Right atrium auricular region (tissue), 2 donors: ENCODE measurements at regions not wholly inside any gene's neighbourhood (a gene's known extent, or its start where the extent isn't known, plus 50 kb on each side); places are given as distances from the start of the nearest gene placed in this dataset.

Experiments used
- DNase-seq: peaks from one replicate; pipeline ENCODE4 v3.0.0-alpha.2; 2019; ENCODE audit warnings: low spot score
- H3K27ac ChIP-seq, 2 donors: fragments of 200-600 bp; sonication (generic); 1 replicate in 1 of 2; 2 replicates in 1 of 2; pipeline ENCODE4 v1.5.1; 2016 to 2019
- H3K27me3 ChIP-seq, 2 donors: fragments of 200-600 bp; sonication (generic); one replicate each; pipeline versions ENCODE4 v1.5.1 to v1.6.0; 2017 to 2019
- H3K36me3 ChIP-seq: fragments of 200-600 bp; sonication (generic); one replicate; pipeline ENCODE4 v1.5.1; 2016
- H3K4me1 ChIP-seq, 2 donors: fragments of 200-600 bp; sonication (generic); one replicate each; pipeline versions ENCODE4 v1.5.1 to v1.6.0; 2017 to 2019
- H3K4me3 ChIP-seq, 2 donors: fragments of 200-600 bp; sonication (generic); 1 replicate in 1 of 2; 2 replicates in 1 of 2; pipeline ENCODE4 v1.5.1; 2017 to 2019; ENCODE audit warnings: mild to moderate bottlenecking in 1 of 2, moderate library complexity in 1 of 2
- H3K9me3 ChIP-seq, 2 donors: fragments of 200-600 bp; sonication (generic); one replicate each; pipeline ENCODE4 v1.5.1; 2019
- CTCF ChIP-seq, 2 donors: fragments of 200-600 bp; sonication (generic); IDR thresholded peaks; one replicate each; pipeline ENCODE4 v1.5.1; 2019; ENCODE audit warnings: antibody characterized with exemption in 2 of 2

GRCh38 chr10:2284071-2284470 is 546.7 kb upstream of the ADARB2 start:
- no peak overlapping the region for H3K27ac ChIP-seq
- no peak for DNase-seq
- no peaks in the 10 kb centered on the region for H3K4me1 ChIP-seq
- H3K4me3 ChIP-seq: no peak overlapping the region
- no peaks in the 10 kb centered on the region for H3K27me3 ChIP-seq
- H3K36me3 ChIP-seq: no peaks in the 10 kb centered on the region
- no peaks in the 10 kb centered on the region for H3K9me3 ChIP-seq
- no peak for TF ChIP-seq CTCF (IDR thresholded peaks at IDR 0.05)

GRCh38 chr10:2282202-2282601 is 544.9 kb upstream of the ADARB2 start:
- H3K27ac ChIP-seq: no peak overlapping the region
- H3K27me3 ChIP-seq: no peaks in the 10 kb centered on the region
- no peaks in the 10 kb centered on the region for H3K36me3 ChIP-seq
- no peaks in the 10 kb centered on the region for H3K4me1 ChIP-seq
- H3K9me3 ChIP-seq: no peaks in the 10 kb centered on the region
- TF ChIP-seq CTCF (IDR thresholded peaks at IDR 0.05): no peak
- no peak for DNase-seq
- H3K4me3 ChIP-seq: no peak overlapping the region

GRCh38 chr10:2280713-2281300 is 543.5 kb upstream of the ADARB2 start:
- Histone ChIP-seq H3K27ac (no peak overlapping the region), H3K36me3 (no peaks in the 10 kb centered on the region), H3K4me3 (no peak overlapping the region), H3K9me3 (no peaks in the 10 kb centered on the region), H3K4me1 (no peaks in the 10 kb centered on the region), H3K27me3 (no peaks in the 10 kb centered on the region)
- no peak for TF ChIP-seq CTCF (IDR thresholded peaks at IDR 0.05)
- no peak for DNase-seq

GRCh38 chr10:2279711-2280110 is 542.4 kb upstream of the ADARB2 start:
- Histone ChIP-seq H3K27ac (no peak overlapping the region), H3K27me3 (no peaks in the 10 kb centered on the region), H3K4me3 (no peak overlapping the region), H3K36me3 (no peaks in the 10 kb centered on the region), H3K4me1 (no peaks in the 10 kb centered on the region), H3K9me3 (no peaks in the 10 kb centered on the region)
- no peak for TF ChIP-seq CTCF (IDR thresholded peaks at IDR 0.05)
- DNase-seq: no peak

- no peaks in the 10 kb centered on the region for H3K27me3 ChIP-seq
- H3K27ac ChIP-seq: no peak overlapping the region
- DNase-seq: no peak
- H3K4me1 ChIP-seq: no peaks in the 10 kb centered on the region
- no peak overlapping the region for H3K4me3 ChIP-seq
- TF ChIP-seq CTCF (IDR thresholded peaks at IDR 0.05): no peak
- H3K9me3 ChIP-seq: peaks cover 0 to 4% of the 10 kb centered on the region in 2 donors
- no peaks in the 10 kb centered on the region for H3K36me3 ChIP-seq
These were observed 541.0 kb upstream of the ADARB2 start for GRCh38 chr10:2278363-2278762.

GRCh38 chr10:2263561-2263960 is 526.2 kb upstream of the ADARB2 start:
- Histone ChIP-seq H3K36me3 (no peaks in the 10 kb centered on the region), H3K9me3 (no peaks in the 10 kb centered on the region), H3K27me3 (no peaks in the 10 kb centered on the region), H3K27ac (no peak overlapping the region), H3K4me1 (no peaks in the 10 kb centered on the region), H3K4me3 (no peak overlapping the region)
- DNase-seq: no peak
- TF ChIP-seq CTCF (IDR thresholded peaks at IDR 0.05): no peak
